GM18873 (cell line): ENCODE measurements at regions not wholly inside any gene's neighbourhood (a gene's known extent, or its start where the extent isn't known, plus 50 kb on each side); places are given as distances from the start of the nearest gene placed in this dataset.

Experiments used
- ATAC-seq: cut with Tn5 transposase; IDR thresholded peaks from one replicate; pipeline ENCODE4 v1.9.1; 2021; ENCODE audit warnings: mild to moderate bottlenecking, moderate library complexity, moderate number of reproducible peaks; ENCODE audit not compliant: unreplicated experiment, low FRiP score

- no peak for ATAC-seq
These were observed 411.4 kb downstream of the CCDC91 start for GRCh38 chr12:28601570-28602058.

DNA sequence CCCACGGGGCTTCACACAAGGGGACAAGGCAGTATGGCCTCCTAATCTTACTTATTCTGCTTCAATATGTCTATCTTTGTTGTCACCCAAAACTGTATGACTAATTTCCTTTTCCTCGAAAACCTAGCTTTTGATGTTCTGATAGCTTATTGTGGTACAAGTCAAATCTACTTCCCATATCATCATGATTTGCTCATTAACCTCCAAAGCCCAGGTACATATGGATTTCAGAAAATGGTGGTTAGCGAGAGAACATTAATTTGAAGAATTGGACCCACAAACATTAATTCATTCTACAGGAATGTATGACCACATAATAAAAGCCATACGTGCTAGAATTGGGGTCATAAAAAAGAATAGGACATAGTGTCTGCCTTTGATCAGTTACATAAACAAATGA, 412.5 kb downstream of the CCDC91 start:
- no peak for ATAC-seq

DNA sequence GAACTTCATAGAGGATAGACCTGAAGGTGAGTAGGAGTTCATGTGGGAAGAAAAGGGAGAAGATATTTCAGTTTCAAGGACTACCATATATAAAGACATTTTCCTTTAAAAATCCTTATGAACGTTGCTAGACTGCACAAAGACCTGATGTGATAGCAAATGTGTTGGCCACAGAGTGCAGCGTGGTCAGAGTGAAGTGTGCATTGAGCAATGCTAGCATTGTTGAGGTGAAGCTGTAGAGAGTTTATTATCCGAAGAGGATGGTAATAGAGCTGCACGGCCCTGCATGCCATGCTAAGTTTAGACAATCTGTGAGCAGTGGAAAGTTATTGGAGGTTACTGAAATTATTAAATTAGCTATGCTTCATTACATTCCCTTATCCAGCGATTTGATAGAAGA, 413.0 kb downstream of the CCDC91 start:
- ATAC-seq, result no peak

DNA sequence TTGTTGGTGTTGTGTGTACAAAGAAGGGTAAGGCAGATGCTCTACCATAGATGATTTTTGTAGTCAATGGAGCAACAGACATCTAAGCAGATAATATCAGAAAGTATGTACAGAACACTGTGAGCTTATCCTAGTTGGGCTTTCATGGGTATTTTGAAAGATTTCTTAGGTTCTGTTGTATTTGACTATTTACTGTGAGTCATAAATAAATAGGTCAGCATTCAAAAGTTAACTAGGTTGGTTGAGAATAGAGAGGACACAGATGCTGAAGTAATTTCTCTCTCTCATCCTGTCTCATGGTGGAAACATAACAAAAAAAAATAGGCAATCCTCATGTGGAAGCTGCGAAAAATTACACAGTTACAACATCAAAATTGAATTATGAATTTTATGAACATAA, 413.5 kb downstream of the CCDC91 start:
- ATAC-seq, result no peak

GRCh38 chr12:28604240-28604639, 414.0 kb downstream of the CCDC91 start:
- no peak for ATAC-seq

DNA sequence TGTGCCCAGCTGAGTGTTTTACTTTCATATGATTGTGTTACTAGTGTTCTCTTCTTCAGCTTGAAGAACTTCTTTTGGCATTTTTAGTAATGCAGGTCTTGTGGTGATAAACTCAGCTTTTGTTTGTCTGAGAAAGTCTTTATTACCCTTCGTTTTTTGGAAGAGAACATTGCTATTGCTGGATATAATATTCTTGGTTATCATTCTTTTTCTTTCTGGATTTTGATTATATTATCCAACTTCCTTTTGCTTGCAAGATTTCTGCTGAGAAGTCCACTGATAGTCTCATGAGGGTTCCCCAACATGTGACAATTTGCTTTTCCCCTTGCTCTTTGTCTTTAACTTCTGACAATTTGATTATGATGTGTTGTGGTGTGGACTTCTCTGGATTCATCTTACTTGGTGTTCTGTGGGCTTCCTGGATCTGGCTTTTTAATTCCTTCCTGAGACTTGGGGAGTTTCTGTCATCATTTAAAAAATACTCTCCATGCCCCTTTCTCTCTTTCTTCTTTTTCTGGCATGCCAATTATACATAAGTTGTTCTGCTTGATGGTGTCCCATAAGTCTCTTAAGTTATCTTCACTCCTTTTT, 416.8 kb downstream of the CCDC91 start:
- ATAC-seq, result no peak

- ATAC-seq, result no peak
These were observed 420.3 kb downstream of the CCDC91 start for GRCh38 chr12:28610401-28611114.

DNA sequence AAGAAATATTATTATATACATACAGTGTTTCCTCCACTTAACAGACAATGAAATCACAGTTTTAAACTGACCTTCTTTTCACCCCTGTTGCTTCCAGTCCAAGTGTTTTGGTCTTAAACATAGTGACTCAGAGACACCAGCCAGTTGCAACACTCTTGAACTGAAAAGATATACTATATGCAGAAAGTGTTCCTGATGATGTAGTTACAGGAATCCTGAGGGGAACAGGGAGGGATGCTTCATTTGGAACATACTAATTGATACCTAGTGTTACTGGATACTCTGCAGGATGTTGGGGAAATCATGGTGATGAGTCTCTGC, 420.8 kb downstream of the CCDC91 start:
- ATAC-seq, result no peak

GRCh38 chr12:28611449-28611848, 421.2 kb downstream of the CCDC91 start:
- ATAC-seq, result no peak

DNA sequence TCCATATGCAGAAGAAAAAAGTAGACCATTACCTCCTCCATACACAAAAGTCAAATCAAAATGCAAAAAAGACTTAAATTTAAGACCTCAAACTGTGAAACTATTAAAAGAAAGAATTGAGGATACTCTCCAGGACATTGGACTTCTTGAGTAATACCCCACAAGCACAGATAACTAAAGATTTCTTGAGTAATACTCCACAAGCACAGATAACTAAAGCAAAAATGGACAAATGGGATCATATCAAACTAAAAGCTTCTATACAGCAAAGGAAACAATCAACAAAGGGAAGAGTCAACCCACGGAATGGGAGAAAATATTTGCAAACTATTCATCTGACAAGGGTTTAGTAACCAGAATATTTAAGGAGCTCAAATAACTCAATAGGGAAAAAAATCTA, 427.9 kb downstream of the CCDC91 start:
- no peak for ATAC-seq

GRCh38 chr12:28618772-28619171, 428.5 kb downstream of the CCDC91 start:
- ATAC-seq, result no peak

DNA sequence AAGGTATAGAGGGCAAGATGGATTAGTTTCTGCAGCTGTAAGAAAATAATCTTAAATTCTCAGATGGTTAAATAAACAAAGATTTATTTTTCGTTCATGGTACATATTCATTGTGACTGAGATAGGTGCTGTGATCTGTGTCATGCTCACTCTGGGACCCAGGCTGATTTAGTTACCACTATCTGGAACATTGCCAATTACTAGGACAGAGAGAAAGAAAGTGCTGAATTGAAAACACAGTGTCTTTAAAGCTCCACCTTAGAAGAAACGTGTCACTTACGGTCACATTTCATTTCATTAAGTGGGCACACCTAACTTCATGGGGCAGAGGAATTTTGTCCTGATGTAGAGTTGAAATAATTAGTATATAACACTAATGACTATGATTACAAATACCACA, 430.0 kb downstream of the CCDC91 start:
- no peak for ATAC-seq

DNA sequence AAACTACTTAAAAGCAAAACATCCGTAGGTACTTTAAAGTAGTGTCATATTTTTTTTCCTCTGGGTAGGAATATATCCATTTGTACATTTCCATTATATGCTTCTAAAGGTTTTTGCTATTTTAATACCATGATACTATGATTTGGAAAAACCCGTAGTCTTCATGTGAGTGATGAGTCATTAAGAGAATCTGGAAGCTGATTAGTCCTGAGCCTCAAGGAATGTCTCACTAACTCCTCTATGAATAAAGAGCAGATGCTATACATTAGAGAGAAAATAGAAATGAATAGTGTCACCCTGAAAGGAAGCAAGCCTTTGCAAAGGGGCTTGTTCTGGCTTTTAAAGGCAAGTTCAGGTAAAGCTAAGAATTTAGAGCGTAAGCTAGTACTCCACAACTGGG, 432.1 kb downstream of the CCDC91 start:
- no peak for ATAC-seq

- ATAC-seq, result no peak
These were observed 436.2 kb downstream of the CCDC91 start for GRCh38 chr12:28626504-28626903.

- ATAC-seq, result no peak
These were observed 439.4 kb downstream of the CCDC91 start for GRCh38 chr12:28629691-28630090.

DNA sequence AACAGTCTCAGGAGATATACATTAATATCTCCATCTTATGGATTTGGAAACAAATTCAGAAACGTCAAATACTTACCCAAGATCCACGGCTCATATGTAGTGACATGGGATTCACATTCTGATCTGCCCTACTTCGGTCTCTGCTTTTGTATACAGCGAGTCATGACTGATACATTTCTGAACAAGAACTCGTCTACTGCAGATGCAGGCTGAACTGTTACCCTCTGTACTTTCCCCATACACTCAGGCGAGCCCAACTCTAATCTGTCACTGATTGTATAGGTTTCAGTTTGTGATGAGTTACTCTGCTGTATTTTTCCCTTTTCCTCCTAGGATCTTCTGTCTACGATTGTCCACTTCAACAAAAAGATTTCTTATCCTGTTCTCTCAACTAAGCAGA, 441.6 kb downstream of the CCDC91 start:
- no peak for ATAC-seq

- ATAC-seq, result no peak
These were observed 450.3 kb downstream of the CCDC91 start for GRCh38 chr12:28640519-28640918.

GRCh38 chr12:28645436-28645835, 455.2 kb downstream of the CCDC91 start:
- no peak for ATAC-seq

GRCh38 chr12:28645891-28646290, 455.6 kb downstream of the CCDC91 start:
- no peak for ATAC-seq

- no peak for ATAC-seq
These were observed 460.6 kb downstream of the CCDC91 start for GRCh38 chr12:28650906-28651305.

GRCh38 chr12:28652239-28652638, 462.0 kb downstream of the CCDC91 start:
- no peak for ATAC-seq

- ATAC-seq, result no peak
These were observed 467.1 kb upstream of the FAR2 start for GRCh38 chr12:28681980-28682379.
